Mesothelial cell of epicardium (in vitro differentiated cells): ENCODE measurements at regions not wholly inside any gene's neighbourhood (a gene's known extent, or its start where the extent isn't known, plus 50 kb on each side); places are given as distances from the start of the nearest gene placed in this dataset.

Experiments
- DNase-seq, 2 experiments: peaks; one replicate each; pipeline ENCODE4 v3.0.0; 2021; ENCODE audit warnings: low spot score in 2 of 2; ENCODE audit not compliant: unreplicated experiment in 2 of 2
- H3K27ac Mint-ChIP-seq: 2 replicates; pipeline ENCODE4 v1.8.0; 2021; ENCODE audit warnings: mixed read lengths
- H3K27me3 Mint-ChIP-seq: 2 replicates; pipeline ENCODE4 v1.8.0; 2021; ENCODE audit warnings: low read depth, mixed read lengths
- H3K36me3 Mint-ChIP-seq: 2 replicates; pipeline ENCODE4 v1.8.0; 2021; ENCODE audit warnings: mixed read lengths
- H3K4me1 Mint-ChIP-seq: 2 replicates; pipeline ENCODE4 v1.8.0; 2021; ENCODE audit warnings: mixed read lengths
- H3K4me3 Mint-ChIP-seq: 2 replicates; pipeline ENCODE4 v1.8.0; 2021; ENCODE audit warnings: mild to moderate bottlenecking, moderate library complexity, mixed read lengths
- H3K9me3 Mint-ChIP-seq: 2 replicates; pipeline ENCODE4 v1.8.0; 2021; ENCODE audit warnings: mixed read lengths
- TF ChIP-seq, protein P1 (sequence below): fragments of 200-600 bp; sonication (generic); IDR thresholded peaks from one replicate; pipeline ENCODE4 v1.5.0; 2021; ENCODE audit warnings: antibody characterized with exemption; ENCODE audit not compliant: unreplicated experiment

DNA sequence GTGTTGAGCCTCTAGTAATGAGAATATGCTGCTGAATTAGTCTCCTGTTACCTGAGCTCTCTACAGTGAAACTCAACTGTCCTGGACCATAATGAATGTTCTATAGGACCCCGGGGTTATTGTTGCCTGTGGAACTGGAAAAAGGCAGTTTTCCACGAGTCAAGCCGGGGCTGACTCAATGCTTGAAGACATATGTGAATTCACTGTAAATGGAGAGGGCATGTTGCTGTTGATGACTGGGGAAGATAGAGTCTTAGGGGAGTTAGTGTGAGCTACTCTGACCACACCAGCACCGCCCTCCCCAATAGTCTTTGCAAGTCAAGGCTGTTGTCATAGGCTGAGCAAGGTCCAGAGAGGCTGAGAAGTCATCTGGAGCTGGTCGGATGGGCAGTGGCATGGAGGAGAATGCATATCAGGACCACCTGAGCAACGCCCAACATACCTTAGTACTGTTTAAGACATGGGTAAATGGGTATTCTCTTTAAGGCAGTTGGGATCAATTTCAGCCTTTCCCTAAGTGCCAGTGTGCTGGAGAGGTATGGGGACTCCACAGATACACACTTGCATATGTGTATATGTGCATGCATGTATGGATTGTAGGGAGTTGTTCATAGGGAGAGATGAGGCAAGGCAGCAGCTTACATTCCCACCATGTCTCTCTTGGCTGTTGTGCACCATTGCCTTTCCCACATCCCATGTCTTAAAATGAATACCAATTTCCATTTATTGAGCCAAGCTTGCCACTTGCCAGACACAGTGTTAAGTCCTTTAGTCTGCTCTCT, 230.1 kb upstream of the NAV2 start:
- peaks cover 23% of the 10 kb centered on the region for H3K27me3 Mint-ChIP-seq
- TF ChIP-seq, protein P1, sequence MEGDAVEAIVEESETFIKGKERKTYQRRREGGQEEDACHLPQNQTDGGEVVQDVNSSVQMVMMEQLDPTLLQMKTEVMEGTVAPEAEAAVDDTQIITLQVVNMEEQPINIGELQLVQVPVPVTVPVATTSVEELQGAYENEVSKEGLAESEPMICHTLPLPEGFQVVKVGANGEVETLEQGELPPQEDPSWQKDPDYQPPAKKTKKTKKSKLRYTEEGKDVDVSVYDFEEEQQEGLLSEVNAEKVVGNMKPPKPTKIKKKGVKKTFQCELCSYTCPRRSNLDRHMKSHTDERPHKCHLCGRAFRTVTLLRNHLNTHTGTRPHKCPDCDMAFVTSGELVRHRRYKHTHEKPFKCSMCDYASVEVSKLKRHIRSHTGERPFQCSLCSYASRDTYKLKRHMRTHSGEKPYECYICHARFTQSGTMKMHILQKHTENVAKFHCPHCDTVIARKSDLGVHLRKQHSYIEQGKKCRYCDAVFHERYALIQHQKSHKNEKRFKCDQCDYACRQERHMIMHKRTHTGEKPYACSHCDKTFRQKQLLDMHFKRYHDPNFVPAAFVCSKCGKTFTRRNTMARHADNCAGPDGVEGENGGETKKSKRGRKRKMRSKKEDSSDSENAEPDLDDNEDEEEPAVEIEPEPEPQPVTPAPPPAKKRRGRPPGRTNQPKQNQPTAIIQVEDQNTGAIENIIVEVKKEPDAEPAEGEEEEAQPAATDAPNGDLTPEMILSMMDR, result no peak
- no peak overlapping the region for H3K27ac Mint-ChIP-seq
- H3K36me3 Mint-ChIP-seq, result no peaks in the 10 kb centered on the region
- peaks cover 18% of the 10 kb centered on the region for H3K4me1 Mint-ChIP-seq
- no peak overlapping the region for H3K4me3 Mint-ChIP-seq
- H3K9me3 Mint-ChIP-seq, result no peaks in the 10 kb centered on the region
- no peak for DNase-seq

DNA sequence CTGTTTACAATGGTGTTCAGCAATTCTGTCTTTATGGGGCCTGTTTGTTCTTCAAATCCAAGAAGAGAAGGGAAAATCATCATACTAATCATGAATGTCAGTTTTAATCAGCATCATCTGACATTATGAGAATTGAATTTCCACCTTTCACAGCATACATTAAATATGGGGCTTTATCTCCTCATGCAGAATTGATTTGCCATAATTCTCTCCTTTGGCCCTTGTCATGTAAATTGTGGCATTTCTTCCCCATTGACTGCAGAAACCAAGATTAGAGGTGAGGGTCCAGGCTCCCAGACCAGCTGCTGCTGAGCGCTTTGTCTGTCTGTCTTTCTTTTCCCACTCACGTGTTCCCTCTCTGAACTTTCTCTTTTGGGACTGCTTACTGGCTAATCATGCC, 232.1 kb upstream of the NAV2 start:
- H3K27me3 Mint-ChIP-seq, result peaks cover 19% of the 10 kb centered on the region
- H3K27ac Mint-ChIP-seq, result no peak overlapping the region
- H3K4me3 Mint-ChIP-seq, result no peak overlapping the region
- peaks cover 21% of the 10 kb centered on the region for H3K4me1 Mint-ChIP-seq
- DNase-seq, result no peak
- no peaks in the 10 kb centered on the region for H3K36me3 Mint-ChIP-seq
- TF ChIP-seq, protein P1, result no peak
- no peaks in the 10 kb centered on the region for H3K9me3 Mint-ChIP-seq

DNA sequence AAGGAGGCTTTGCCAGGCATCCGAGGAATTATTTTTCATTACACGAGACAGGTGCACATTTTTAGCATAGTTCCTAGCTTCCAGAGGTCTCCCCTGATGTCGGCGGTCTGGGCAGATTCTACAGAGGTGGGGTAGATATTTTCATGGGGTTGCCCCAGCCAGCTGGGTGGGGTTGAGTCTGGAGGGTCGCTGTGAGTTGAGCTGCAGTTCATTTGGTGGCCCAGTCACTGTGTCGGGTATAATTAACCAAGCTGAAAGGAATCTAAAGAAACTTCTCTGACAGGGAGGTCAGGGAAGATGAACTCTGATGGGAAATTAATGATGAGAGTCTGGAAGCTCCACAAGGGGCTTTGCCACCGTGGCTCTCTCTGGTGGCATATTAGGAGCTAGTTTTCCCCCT, 233.7 kb upstream of the NAV2 start:
- no peaks in the 10 kb centered on the region for H3K36me3 Mint-ChIP-seq
- no peak for DNase-seq
- H3K27me3 Mint-ChIP-seq, result peaks cover 9% of the 10 kb centered on the region
- TF ChIP-seq, protein P1, result no peak
- peaks cover 31% of the 10 kb centered on the region for H3K4me1 Mint-ChIP-seq
- H3K9me3 Mint-ChIP-seq, result no peaks in the 10 kb centered on the region
- H3K4me3 Mint-ChIP-seq, result no peak overlapping the region
- peak overlapping the region; percentile 81 for H3K27ac Mint-ChIP-seq

DNA sequence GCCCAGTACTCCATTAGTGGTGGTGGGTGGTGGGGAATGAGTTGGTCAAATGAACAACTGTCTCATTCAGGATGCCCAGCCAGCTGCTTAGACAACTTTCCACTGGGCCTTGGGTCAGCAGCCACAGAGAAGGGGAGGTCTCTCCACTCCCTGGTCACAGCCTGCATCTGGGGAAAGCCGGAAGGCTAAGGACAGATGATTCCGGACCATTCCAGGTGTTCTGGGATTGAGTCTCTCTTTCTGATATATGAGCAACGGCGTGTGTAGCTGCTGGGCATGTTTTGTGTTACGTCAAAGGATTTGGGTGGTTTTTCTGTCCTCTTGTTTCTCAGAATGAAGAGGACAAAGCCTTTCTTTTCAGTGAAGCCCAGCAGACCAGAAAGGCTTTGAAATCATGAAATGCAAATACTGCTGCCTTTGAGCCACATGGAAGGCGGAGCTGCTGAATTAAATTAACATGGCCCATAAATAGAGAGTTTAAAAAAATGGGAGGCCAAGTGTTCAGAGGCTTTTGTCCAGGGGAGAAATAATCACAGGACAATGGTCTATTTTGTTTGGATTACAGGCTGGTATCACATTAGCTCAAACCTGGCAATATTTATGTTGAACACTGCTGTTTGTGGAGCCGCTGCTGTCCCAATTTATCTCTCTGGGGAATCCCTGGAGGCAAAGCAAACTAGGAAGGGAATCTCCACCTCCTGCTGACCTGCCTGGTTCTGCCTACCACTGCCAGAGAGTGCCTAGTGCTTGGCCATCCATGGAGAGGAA, 234.4 kb upstream of the E2F8 start:
- H3K36me3 Mint-ChIP-seq, result no peaks in the 10 kb centered on the region
- no peaks in the 10 kb centered on the region for H3K9me3 Mint-ChIP-seq
- H3K27me3 Mint-ChIP-seq, result peaks cover 11% of the 10 kb centered on the region
- H3K4me1 Mint-ChIP-seq, result peaks cover 27% of the 10 kb centered on the region
- DNase-seq, result no peak
- peak overlapping the region; percentile 33 for H3K27ac Mint-ChIP-seq
- H3K4me3 Mint-ChIP-seq, result no peak overlapping the region
- TF ChIP-seq, protein P1, result no peak

DNA sequence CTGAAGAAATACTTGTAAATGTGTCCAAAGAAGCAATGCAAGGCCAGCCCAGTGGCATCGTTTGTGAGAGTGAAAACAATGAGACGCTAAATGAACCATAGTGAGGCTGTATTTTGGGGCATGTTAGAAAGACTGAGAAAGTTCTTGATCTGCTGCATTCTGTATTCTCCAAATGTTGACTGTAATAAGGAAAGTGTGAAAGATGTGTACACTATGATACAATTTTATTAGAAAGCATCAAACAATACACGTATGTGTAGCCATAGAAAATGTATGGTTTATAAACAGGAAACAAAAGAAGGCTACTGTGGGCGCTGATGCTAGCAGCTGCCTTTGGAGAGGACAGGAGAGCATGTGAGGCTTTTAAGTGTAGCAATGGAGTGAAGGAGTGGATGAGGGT, 233.5 kb upstream of the E2F8 start:
- H3K36me3 Mint-ChIP-seq, result no peaks in the 10 kb centered on the region
- no peak for DNase-seq
- H3K27me3 Mint-ChIP-seq, result peaks cover 19% of the 10 kb centered on the region
- TF ChIP-seq, protein P1, result no peak
- no peak overlapping the region for H3K4me3 Mint-ChIP-seq
- no peak overlapping the region for H3K27ac Mint-ChIP-seq
- peaks cover 25% of the 10 kb centered on the region for H3K4me1 Mint-ChIP-seq
- no peaks in the 10 kb centered on the region for H3K9me3 Mint-ChIP-seq
